Fibroblast of skin of right biceps (primary cell): ENCODE measurements at regions not wholly inside any gene's neighbourhood (a gene's known extent, or its start where the extent isn't known, plus 50 kb on each side); places are given as distances from the start of the nearest gene placed in this dataset.
A peak's percentile ranks its signal among the peaks of the same experiment; 100 is the strongest.
"Not testable (repeated sequence)": the region's sequence is repeated elsewhere in the genome, so short reads cannot be mapped to it uniquely, and the experiment has no call there.

Source experiments
- DNase-seq: peaks from one replicate; pipeline ENCODE4 v3.0.0-alpha.2; 2013

GRCh38 chr4:105060628-105061027 is 86.0 kb upstream of the TET2 start:
- DNase-seq, result peak; percentile 44

GRCh38 chr4:105061136-105061696 is 85.5 kb upstream of the TET2 start:
- peak; percentile 26 for DNase-seq

DNA sequence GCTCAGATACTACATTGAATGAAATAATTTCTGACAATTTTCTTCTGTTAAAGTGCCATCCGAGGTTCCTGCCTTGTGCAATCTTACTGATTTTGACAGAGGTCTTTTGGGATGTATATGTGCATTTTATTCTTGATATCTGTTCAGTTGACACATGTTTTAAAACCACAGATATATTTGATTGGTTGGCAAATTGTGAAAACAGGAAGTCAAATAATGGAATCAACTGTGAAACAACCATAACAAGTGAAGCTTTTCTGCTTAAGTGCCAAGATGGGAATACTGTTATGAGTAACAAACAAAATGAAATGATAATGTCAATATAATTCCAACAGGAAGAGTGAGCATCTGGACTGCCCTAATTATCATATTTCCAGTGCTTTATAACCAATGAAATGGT is 84.9 kb upstream of the TET2 start:
- DNase-seq, result peak; percentile 14

DNA sequence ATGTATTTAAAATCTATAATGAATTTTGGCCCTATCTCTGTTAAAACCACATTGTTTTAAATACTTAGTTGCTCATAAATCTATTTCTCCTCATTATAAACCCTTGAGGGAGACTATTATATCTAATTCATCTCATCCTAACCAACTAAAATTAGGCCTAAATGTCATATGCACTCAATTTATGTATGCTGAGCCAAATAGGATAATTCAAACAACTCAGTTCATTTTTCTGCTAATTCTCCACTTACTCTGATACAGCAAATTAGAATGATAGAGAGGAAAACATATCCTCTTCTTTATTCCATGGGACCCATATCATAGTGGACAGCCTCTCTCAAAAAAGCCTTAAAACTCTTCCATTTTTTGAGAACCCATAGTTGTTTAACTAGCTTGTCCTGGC is 80.3 kb upstream of the TET2 start:
- no peak for DNase-seq

DNA sequence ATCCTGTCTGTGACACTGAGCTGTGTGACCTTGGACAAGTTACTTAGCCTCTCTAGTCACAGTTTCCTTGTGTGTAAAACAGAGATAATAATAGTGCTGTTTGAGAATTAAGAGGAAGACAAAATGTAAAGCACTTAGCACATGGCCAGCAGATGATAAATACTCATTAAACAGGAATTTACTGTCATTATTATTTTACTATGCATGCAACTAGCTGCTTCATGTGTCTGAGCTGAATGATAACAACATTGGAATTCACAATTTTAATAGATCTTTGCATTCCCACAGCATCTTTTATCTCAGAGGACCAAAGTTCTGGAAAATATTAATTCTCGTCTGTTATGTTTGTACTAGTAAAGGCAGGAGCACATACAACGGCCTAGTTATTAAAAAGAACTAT is 79.2 kb upstream of the TET2 start:
- DNase-seq, result peak; percentile 53

- no peak for DNase-seq
Observed at GRCh38 chr4:105067946-105068345, 78.7 kb upstream of the TET2 start.

DNA sequence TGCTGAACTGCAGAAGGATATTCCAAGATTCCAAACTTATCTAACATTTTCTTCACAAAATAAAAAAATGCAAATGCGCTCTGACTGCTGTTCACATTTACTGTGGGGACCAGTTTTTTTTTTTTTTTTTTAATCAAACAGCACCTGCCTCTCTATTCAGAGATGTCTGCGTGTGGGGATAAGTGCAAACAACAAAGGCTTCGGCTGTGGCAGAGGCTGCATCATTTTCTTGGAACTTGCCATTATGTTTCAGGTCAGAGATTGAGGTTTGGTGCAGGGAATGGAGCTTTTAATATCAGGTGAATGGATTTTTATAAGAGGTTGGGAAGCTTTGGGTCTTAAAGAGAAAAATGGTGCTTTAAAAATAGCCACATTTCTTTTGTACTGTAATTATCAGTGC is 78.2 kb upstream of the TET2 start:
- DNase-seq, result no peak

DNA sequence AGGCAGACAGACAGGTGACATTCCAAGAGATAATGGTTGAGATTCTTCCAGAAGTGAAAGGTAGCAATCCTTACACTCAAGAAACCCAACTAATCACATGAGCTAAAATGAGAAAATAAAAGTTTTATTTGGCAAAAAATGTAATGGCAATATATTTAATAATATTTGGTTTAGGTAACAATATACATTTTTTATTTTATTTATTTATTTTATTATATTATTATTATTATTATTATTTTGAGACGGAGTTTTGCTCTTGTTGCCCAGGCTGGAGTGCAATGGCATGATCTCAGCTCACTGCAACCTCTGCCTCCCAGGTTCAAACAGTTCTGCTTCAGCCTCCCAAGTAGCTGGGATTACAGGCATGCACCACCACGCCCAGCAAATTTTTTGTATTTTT is 74.6 kb upstream of the TET2 start:
- not testable (repeated sequence) for DNase-seq

DNA sequence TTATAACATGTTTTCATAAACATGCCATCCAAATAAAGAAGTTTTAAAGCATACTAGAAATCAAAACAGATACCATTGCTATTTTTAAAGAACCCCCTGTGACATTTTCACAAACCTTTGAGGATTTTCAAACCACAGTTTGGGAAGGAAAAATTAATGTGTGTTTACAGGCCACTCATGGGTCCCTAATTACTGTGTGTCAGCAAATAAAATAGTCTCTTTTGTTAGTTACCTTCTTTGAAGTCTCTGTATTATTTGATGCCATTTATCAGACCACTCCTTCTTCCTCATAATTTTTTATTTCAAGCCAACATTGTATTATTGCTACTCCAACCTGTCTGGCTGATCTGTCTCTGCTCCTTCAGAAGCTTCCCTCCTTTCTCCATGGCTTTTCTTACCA is 72.6 kb upstream of the TET2 start:
- no peak for DNase-seq

GRCh38 chr4:105075045-105075444 is 71.6 kb upstream of the TET2 start:
- DNase-seq, result no peak

DNA sequence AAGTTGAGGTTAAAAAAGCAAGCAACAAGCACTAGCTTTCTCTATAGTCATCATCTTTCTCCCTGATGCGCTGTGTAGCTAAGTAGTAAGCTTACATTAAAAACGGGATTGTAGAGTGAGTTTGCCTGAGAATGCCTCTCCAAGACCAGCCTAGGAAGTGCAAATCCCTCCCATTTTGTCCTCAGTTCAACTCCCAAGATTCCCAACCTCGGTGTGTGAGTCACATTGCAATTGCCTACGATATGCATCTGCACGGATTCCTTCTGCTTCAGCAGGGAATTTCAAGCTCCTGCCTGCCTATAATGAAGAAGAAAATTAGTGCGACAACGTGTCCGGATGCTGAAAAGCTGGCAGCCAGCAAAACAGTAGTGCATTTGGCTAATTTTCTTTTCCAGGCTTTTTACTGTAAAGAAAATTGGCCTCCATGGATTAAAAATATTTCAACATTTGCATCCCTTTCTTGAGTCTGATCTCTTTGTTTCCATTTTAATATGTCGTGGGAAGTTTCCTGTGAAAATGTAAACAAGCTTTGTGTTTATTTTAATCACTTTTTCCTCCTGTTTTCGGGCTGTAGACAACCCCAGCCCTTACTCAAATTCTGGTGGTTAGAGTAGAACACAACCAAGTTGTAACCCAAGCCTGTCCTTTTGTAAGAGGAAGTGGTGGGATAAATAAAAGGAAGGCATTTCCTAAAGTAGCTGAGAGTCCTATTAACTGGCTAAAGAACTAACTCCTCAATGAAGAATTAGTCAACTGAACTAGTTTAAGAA is 58.4 kb upstream of the TET2 start:
- DNase-seq, result peak; percentile 95

GRCh38 chr4:105092356-105092755 is 54.3 kb upstream of the TET2 start:
- peak; percentile 93 for DNase-seq

- DNase-seq, result peak; percentile 66
Observed at GRCh38 chr4:105092768-105093167, 53.9 kb upstream of the TET2 start.

DNA sequence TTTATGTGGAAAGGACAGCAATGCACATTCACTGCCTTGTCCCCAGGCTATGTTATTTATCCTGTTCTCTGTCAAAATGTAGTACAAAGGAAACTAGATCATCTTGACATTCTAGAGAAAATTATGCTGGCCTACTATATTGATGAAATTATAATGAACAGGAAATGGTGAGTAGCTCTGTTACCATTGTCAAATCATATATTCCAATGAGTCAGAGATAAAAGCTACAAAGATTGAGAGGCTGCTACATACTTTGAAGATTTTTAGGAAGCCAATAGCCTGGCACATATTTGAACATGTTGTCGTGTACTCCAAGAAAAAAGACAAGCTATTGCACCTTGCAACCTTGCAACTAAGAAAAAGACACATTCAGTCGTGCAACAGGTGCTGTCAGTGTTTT is 52.7 kb upstream of the TET2 start:
- no peak for DNase-seq
